GM23338 (cell line): ENCODE measurements at regions not wholly inside any gene's neighbourhood (a gene's known extent, or its start where the extent isn't known, plus 50 kb on each side); places are given as distances from the start of the nearest gene placed in this dataset.

Experiments used
- ATAC-seq: fragments of 200-7000 bp; cut with Tn5 transposase; 3 replicates; pipeline ENCODE4 v1.9.1; 2020
- DNase-seq: peaks from one replicate; pipeline ENCODE4 v3.0.0-alpha.2; 2015; ENCODE audit warnings: low spot score
- H2AFZ ChIP-seq: fragments of 200-600 bp; sonication (generic); 2 replicates; pipeline ENCODE4 v1.8.0; 2016; ENCODE audit warnings: antibody characterized with exemption, mild to moderate bottlenecking, moderate library complexity
- H3F3A ChIP-seq: fragments of 200-600 bp; sonication (generic); replicated peaks from 2 replicates; pipeline ENCODE4 v1.8.0; 2017; ENCODE audit warnings: antibody characterized with exemption, mixed run types, low read depth
- H3K27ac ChIP-seq: fragments of 200-600 bp; sonication (generic); 2 replicates; pipeline ENCODE4 v1.6.1; 2016; ENCODE audit warnings: low read depth
- H3K27me3 ChIP-seq: fragments of 200-600 bp; sonication (generic); 2 replicates; pipeline ENCODE4 v1.8.0; 2016; ENCODE audit warnings: mild to moderate bottlenecking, mixed run types, moderate library complexity; ENCODE audit not compliant: insufficient read depth
- H3K36me3 ChIP-seq: fragments of 200-600 bp; sonication (generic); 2 replicates; pipeline ENCODE4 v1.8.0; 2016; ENCODE audit warnings: mild to moderate bottlenecking; ENCODE audit not compliant: insufficient read depth
- H3K4me1 ChIP-seq: fragments of 200-600 bp; sonication (generic); 2 replicates; pipeline ENCODE4 v1.8.0; 2016; ENCODE audit warnings: mild to moderate bottlenecking, moderate library complexity; ENCODE audit not compliant: insufficient read depth
- H3K4me2 ChIP-seq: fragments of 200-600 bp; sonication (generic); 2 replicates; pipeline ENCODE4 v1.7.1; 2017; ENCODE audit warnings: mixed run types
- H3K4me3 ChIP-seq: fragments of 200-600 bp; sonication (generic); 2 replicates; pipeline ENCODE4 v1.6.1; 2016; ENCODE audit warnings: mixed run types
- H3K79me2 ChIP-seq: fragments of 200-600 bp; sonication (generic); replicated peaks from 2 replicates; pipeline ENCODE4 v1.8.0; 2017; ENCODE audit warnings: mild to moderate bottlenecking; ENCODE audit not compliant: insufficient read depth
- H3K9me2 ChIP-seq: fragments of 200-600 bp; sonication (generic); 2 replicates; pipeline ENCODE4 v1.8.0; 2017; ENCODE audit not compliant: insufficient read depth
- H4K20me1 ChIP-seq: fragments of 200-600 bp; sonication (generic); replicated peaks from 2 replicates; pipeline ENCODE4 v1.8.0; 2017; ENCODE audit warnings: mild to moderate bottlenecking; ENCODE audit not compliant: insufficient read depth
- H3K27ac Mint-ChIP-seq: 2 replicates; pipeline ENCODE4 v1.8.0; 2020; ENCODE audit warnings: inconsistent platforms, mild to moderate bottlenecking, moderate library complexity, mixed read lengths
- H3K27me3 Mint-ChIP-seq: 3 replicates; pipeline ENCODE4 v1.8.0; 2022; ENCODE audit warnings: low read depth, mild to moderate bottlenecking, moderate library complexity, mixed read lengths, inconsistent platforms; ENCODE audit not compliant: insufficient read depth, poor library complexity
- H3K36me3 Mint-ChIP-seq: 3 replicates; pipeline ENCODE4 v1.8.0; 2021; ENCODE audit warnings: low read depth, mild to moderate bottlenecking, inconsistent platforms, moderate library complexity, mixed read lengths
- H3K4me1 Mint-ChIP-seq: 3 replicates; pipeline ENCODE4 v1.8.0; 2020; ENCODE audit warnings: mild to moderate bottlenecking, inconsistent platforms, mixed read lengths
- H3K4me3 Mint-ChIP-seq: 3 replicates; pipeline ENCODE4 v1.8.0; 2021; ENCODE audit warnings: moderate library complexity, mild to moderate bottlenecking, inconsistent platforms, mixed read lengths
- H3K9me3 Mint-ChIP-seq: 3 replicates; pipeline ENCODE4 v1.8.0; 2020; ENCODE audit warnings: moderate library complexity, mild to moderate bottlenecking, inconsistent platforms, mixed read lengths
- CREB1 ChIP-seq: fragments of 250-450 bp; sonication (Bioruptor Pico); IDR thresholded peaks from 2 replicates; pipeline ENCODE4 v1.5.0; 2020; ENCODE audit warnings: low read depth, mild to moderate bottlenecking, moderate library complexity
- EZH2 ChIP-seq: fragments of 200-600 bp; sonication (generic); IDR thresholded peaks from one replicate; pipeline ENCODE4 v1.8.0; 2017; ENCODE audit warnings: antibody characterized with exemption, mild to moderate bottlenecking, low read depth; ENCODE audit not compliant: unreplicated experiment
- EZH2phosphoT487 ChIP-seq: fragments of 200-600 bp; sonication (generic); IDR thresholded peaks from one replicate; pipeline ENCODE4 v1.8.1; 2018; ENCODE audit warnings: antibody characterized with exemption; ENCODE audit not compliant: unreplicated experiment
- JUNB ChIP-seq: IDR thresholded peaks from one replicate; pipeline ENCODE4 v1.6.1; 2016; ENCODE audit warnings: antibody characterized with exemption; ENCODE audit not compliant: unreplicated experiment
- NANOG ChIP-seq: IDR thresholded peaks from 2 replicates; pipeline ENCODE4 v1.6.1; 2016; ENCODE audit warnings: antibody characterized with exemption, borderline replicate concordance
- POLR2AphosphoS5 ChIP-seq: IDR thresholded peaks from 2 replicates; pipeline ENCODE4 v1.6.1; 2016; ENCODE audit warnings: antibody characterized with exemption, low read depth
- STAT1 ChIP-seq: IDR thresholded peaks from one replicate; pipeline ENCODE4 v1.6.1; 2016; ENCODE audit warnings: antibody characterized with exemption; ENCODE audit not compliant: unreplicated experiment
- ZNF114 ChIP-seq: fragments of 250-450 bp; sonication (Bioruptor Pico); IDR thresholded peaks from 2 replicates; pipeline ENCODE4 v1.5.0; 2020; ENCODE audit warnings: mild to moderate bottlenecking, moderate library complexity
- ZNF331 ChIP-seq: fragments of 250-450 bp; sonication (Bioruptor Pico); IDR thresholded peaks from 2 replicates; pipeline ENCODE4 v1.5.0; 2020; ENCODE audit warnings: low read depth, mild to moderate bottlenecking, moderate library complexity
- ZNF462 ChIP-seq: fragments of 250-450 bp; sonication (Bioruptor Pico); IDR thresholded peaks from 2 replicates; pipeline ENCODE4 v1.5.0; 2020; ENCODE audit warnings: mild to moderate bottlenecking, moderate library complexity

- TF ChIP-seq ZNF462 (CRISPR knock-in tag) (peak; percentile 92), ZNF331 (CRISPR knock-in tag) (no peak)
These were observed 126.4 kb downstream of the DUSP6 start (continued) for GRCh38 chr12:89225808-89226411.

DNA sequence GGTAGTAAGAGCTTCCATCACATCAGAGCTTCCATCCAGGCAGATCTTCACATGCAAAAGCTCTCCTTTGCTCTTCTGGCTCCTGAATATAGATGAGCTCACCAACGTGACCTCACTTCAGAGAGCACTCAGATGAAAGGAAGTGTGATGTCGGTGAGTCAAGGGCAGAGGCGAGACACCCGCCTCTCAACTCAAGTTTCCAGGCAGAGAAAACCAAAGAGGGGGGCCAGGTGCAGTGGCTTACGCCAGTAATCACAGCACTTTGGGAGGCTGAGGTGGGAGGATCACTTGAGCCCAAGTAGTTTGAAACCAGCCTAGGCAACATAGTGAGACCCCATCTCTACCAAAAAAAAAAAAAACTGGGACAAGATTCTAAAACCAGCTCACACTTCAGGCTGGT, 126.9 kb downstream of the DUSP6 start:
- Mint-ChIP-seq H3K27me3 (peaks cover 11% of the 10 kb centered on the region), H3K4me1 (peaks cover 41% of the 10 kb centered on the region), H3K4me3 (no peak overlapping the region), H3K9me3 (peaks cover 4% of the 10 kb centered on the region; the same call in 2 of the 3 replicates), H3K27ac (peak overlapping the region; percentile 17; the same call in 1 of the 2 replicates), H3K36me3 (peaks cover 14% of the 10 kb centered on the region; the same call in 2 of the 3 replicates)
- H3K9me2 ChIP-seq = no peaks in the 10 kb centered on the region; the same call in 1 of the 2 replicates
- H3F3A ChIP-seq = no peaks in the 10 kb centered on the region
- no peaks in the 10 kb centered on the region for H3K36me3 ChIP-seq
- no peak overlapping the region for H3K4me3 ChIP-seq
- peak; percentile 19; the same call in 1 of the 3 replicates for ATAC-seq
- H3K27me3 ChIP-seq = no peaks in the 10 kb centered on the region
- peaks cover 24% of the 10 kb centered on the region for H3K4me1 ChIP-seq
- no peak overlapping the region for H3K27ac ChIP-seq
- no peaks in the 10 kb centered on the region for H4K20me1 ChIP-seq
- peak overlapping the region; percentile 4; the same call in 1 of the 2 replicates for H3K4me2 ChIP-seq
- H2AFZ ChIP-seq = peak overlapping the region; percentile 18; the same call in 1 of the 2 replicates
- no peak for DNase-seq
- no peaks in the 10 kb centered on the region for H3K79me2 ChIP-seq
- TF ChIP-seq STAT1 (no peak), ZNF331 (CRISPR knock-in tag) (no peak), EZH2 (no peak), NANOG (no peak), ZNF462 (CRISPR knock-in tag) (no peak), POLR2AphosphoS5 (no peak), JUNB (no peak), CREB1 (CRISPR knock-in tag) (no peak), EZH2phosphoT487 (no peak), ZNF114 (CRISPR knock-in tag) (no peak)
